CD8-positive, alpha-beta memory T cell (primary cell): ENCODE measurements at regions not wholly inside any gene's neighbourhood (a gene's known extent, or its start where the extent isn't known, plus 50 kb on each side); places are given as distances from the start of the nearest gene placed in this dataset.
"Not testable (repeated sequence)": the region's sequence is repeated elsewhere in the genome, so short reads cannot be mapped to it uniquely, and the experiment has no call there.

Experiments used
- CTCF ChIA-PET: fragments of 350-600 bp; sonication (Branson Sonifier 250); formaldehyde crosslinking; loops from one replicate; lab custom pipeline; 2021; ENCODE audit warnings: antibody characterized with exemption; lab: Charles Lee
- POLR2A ChIA-PET: fragments of 350-600 bp; sonication (Branson Sonifier 250); formaldehyde crosslinking; loops from one replicate; lab custom pipeline; 2021; ENCODE audit warnings: antibody characterized with exemption; lab: Charles Lee
- DNase-seq, 5 donors: peaks; one replicate each; pipeline versions ENCODE4 v3.0.0 to v3.0.0-alpha.2; 2020 to 2022; ENCODE audit warnings: mixed read lengths in 1 of 5
- H3K27ac ChIP-seq: one replicate; pipeline ENCODE4 v1.7.0; 2013; ENCODE audit warnings: low read depth, mild to moderate bottlenecking, low read length, moderate library complexity
- H3K27me3 ChIP-seq: 2 replicates; pipeline ENCODE4 v1.7.0; 2013; ENCODE audit warnings: low read length, mild to moderate bottlenecking; ENCODE audit not compliant: insufficient read depth, poor library complexity, severe bottlenecking
- H3K36me3 ChIP-seq: 2 replicates; pipeline ENCODE4 v1.7.0; 2013; ENCODE audit warnings: mild to moderate bottlenecking, low read length, moderate library complexity; ENCODE audit not compliant: insufficient read depth
- H3K4me1 ChIP-seq: 2 replicates; pipeline ENCODE4 v1.7.0; 2013; ENCODE audit warnings: mild to moderate bottlenecking, low read length, moderate library complexity; ENCODE audit not compliant: insufficient read depth
- H3K4me3 ChIP-seq: 2 replicates; pipeline ENCODE4 v1.7.0; 2013; ENCODE audit warnings: mild to moderate bottlenecking, low read length
- H3K9me3 ChIP-seq: 2 replicates; pipeline ENCODE4 v1.7.0; 2013; ENCODE audit warnings: mild to moderate bottlenecking, low read length
- H3K27ac Mint-ChIP-seq, 8 donors: one replicate each; pipeline ENCODE4 v1.8.0; 2020 to 2021; ENCODE audit warnings: mixed read lengths in 8 of 8, mild to moderate bottlenecking in 6 of 8, inconsistent platforms in 3 of 8, moderate library complexity in 3 of 8
- H3K27me3 Mint-ChIP-seq, 2 donors: one replicate each; pipeline ENCODE4 v1.8.0; 2020 to 2021; ENCODE audit warnings: mixed read lengths in 2 of 2, mild to moderate bottlenecking in 1 of 2, moderate library complexity in 1 of 2
- H3K36me3 Mint-ChIP-seq, 3 donors: one replicate each; pipeline ENCODE4 v1.8.0; 2020 to 2021; ENCODE audit warnings: mixed read lengths in 3 of 3, inconsistent platforms in 1 of 3, mild to moderate bottlenecking in 1 of 3
- H3K4me1 Mint-ChIP-seq, 3 donors: one replicate each; pipeline ENCODE4 v1.8.0; 2020 to 2021; ENCODE audit warnings: mixed read lengths in 3 of 3, inconsistent platforms in 1 of 3, mild to moderate bottlenecking in 1 of 3
- H3K4me3 Mint-ChIP-seq, 7 donors: one replicate each; pipeline ENCODE4 v1.8.0; 2020 to 2021; ENCODE audit warnings: mixed read lengths in 7 of 7, mild to moderate bottlenecking in 6 of 7, moderate library complexity in 4 of 7, inconsistent platforms in 2 of 7
- H3K9me3 Mint-ChIP-seq, 5 donors: one replicate each; pipeline ENCODE4 v1.8.0; 2020 to 2022; ENCODE audit warnings: mixed read lengths in 5 of 5, mild to moderate bottlenecking in 3 of 5, moderate library complexity in 2 of 5, inconsistent platforms in 1 of 5

- DNase-seq, H3K4me1 ChIP-seq, H3K36me3 ChIP-seq, H3K27ac ChIP-seq, H3K36me3 Mint-ChIP-seq, CTCF ChIA-PET, H3K9me3 ChIP-seq, H3K9me3 Mint-ChIP-seq, H3K4me3 Mint-ChIP-seq, H3K27me3 ChIP-seq, H3K4me3 ChIP-seq, H3K27ac Mint-ChIP-seq, POLR2A ChIA-PET: not testable (repeated sequence)
- peaks cover 6 to 18% of the 10 kb centered on the region in 2 donors for H3K27me3 Mint-ChIP-seq
- peaks cover 7 to 11% (median 8%) of the 10 kb centered on the region in 3 donors for H3K4me1 Mint-ChIP-seq
Measured at GRCh38 chr22:23497889-23498288, 82.2 kb downstream of the IGLL1 start.

- no peak for DNase-seq
- Histone ChIP-seq H3K9me3 (no peaks in the 10 kb centered on the region), H3K4me3 (no peak overlapping the region), H3K36me3 (no peaks in the 10 kb centered on the region), H3K4me1 (peaks cover 9% of the 10 kb centered on the region), H3K27me3 (no peaks in the 10 kb centered on the region), H3K27ac (no peak overlapping the region)
- POLR2A ChIA-PET = no interaction called here
- peak overlapping the region in 3 of 8 donors; percentile 40 to 81 (median 66) for H3K27ac Mint-ChIP-seq
- H3K27me3 Mint-ChIP-seq = peaks cover 10 to 22% of the 10 kb centered on the region in 2 donors
- H3K36me3 Mint-ChIP-seq = no peaks in the 10 kb centered on the region
- H3K4me1 Mint-ChIP-seq = peaks cover 7 to 11% (median 8%) of the 10 kb centered on the region in 3 donors
- CTCF ChIA-PET = no interaction called here
- no peaks in the 10 kb centered on the region for H3K9me3 Mint-ChIP-seq
- H3K4me3 Mint-ChIP-seq = no peak overlapping the region
Measured at GRCh38 chr22:23497016-23497885, 82.8 kb downstream of the IGLL1 start.

GRCh38 chr22:23496445-23496833 is 83.7 kb downstream of the IGLL1 start:
- Histone ChIP-seq H3K27ac (no peak overlapping the region), H3K9me3 (no peaks in the 10 kb centered on the region), H3K36me3 (no peaks in the 10 kb centered on the region), H3K4me1 (peaks cover 9% of the 10 kb centered on the region), H3K27me3 (no peaks in the 10 kb centered on the region), H3K4me3 (no peak overlapping the region)
- H3K4me1 Mint-ChIP-seq = peaks cover 7 to 11% (median 8%) of the 10 kb centered on the region in 3 donors
- DNase-seq = no peak
- POLR2A ChIA-PET = no interaction called here
- CTCF ChIA-PET = no interaction called here
- H3K27ac Mint-ChIP-seq = peak overlapping the region in 2 of 8 donors; percentile 63 to 71
- H3K9me3 Mint-ChIP-seq = no peaks in the 10 kb centered on the region
- no peak overlapping the region for H3K4me3 Mint-ChIP-seq
- H3K27me3 Mint-ChIP-seq = peaks cover 10 to 22% of the 10 kb centered on the region in 2 donors
- no peaks in the 10 kb centered on the region for H3K36me3 Mint-ChIP-seq

- POLR2A ChIA-PET = no interaction called here
- Mint-ChIP-seq H3K27me3 (peaks cover 10 to 25% of the 10 kb centered on the region in 2 donors), H3K4me1 (peaks cover 7 to 11% (median 8%) of the 10 kb centered on the region in 3 donors), H3K9me3 (no peaks in the 10 kb centered on the region), H3K4me3 (peak overlapping the region in 2 of 7 donors; percentile 44 to 45), H3K27ac (peak overlapping the region in 3 of 8 donors; percentile 36 to 96 (median 57)), H3K36me3 (no peaks in the 10 kb centered on the region)
- DNase-seq = no peak
- Histone ChIP-seq H3K4me3 (no peak overlapping the region), H3K27ac (no peak overlapping the region), H3K4me1 (peaks cover 9% of the 10 kb centered on the region), H3K9me3 (no peaks in the 10 kb centered on the region), H3K27me3 (no peaks in the 10 kb centered on the region), H3K36me3 (no peaks in the 10 kb centered on the region)
- CTCF ChIA-PET = no interaction called here
Measured at GRCh38 chr22:23495614-23496444, 84.3 kb downstream of the IGLL1 start.

DNA sequence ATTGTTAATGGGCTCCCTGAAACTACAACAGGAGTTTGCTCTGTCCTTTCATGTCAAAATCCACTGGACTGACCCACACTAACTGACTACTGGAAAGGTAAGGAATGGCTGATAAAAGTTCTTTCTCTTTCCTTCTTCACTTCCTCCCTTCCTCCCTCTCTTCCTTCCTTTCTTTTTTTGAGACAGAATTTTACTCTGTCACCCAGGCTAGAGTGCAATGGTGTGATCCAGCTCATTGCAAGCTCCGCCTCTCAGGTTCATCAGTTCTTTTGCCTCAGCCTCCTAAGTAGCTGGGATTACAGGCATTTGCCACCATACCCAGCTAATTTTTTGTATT is 85.2 kb downstream of the IGLL1 start:
- Histone ChIP-seq H3K27me3 (no peaks in the 10 kb centered on the region), H3K4me1 (peaks cover 9% of the 10 kb centered on the region), H3K27ac (no peak overlapping the region), H3K36me3 (no peaks in the 10 kb centered on the region), H3K4me3 (no peak overlapping the region), H3K9me3 (no peaks in the 10 kb centered on the region)
- H3K36me3 Mint-ChIP-seq = no peaks in the 10 kb centered on the region
- ChIA-PET CTCF (no interaction called here), POLR2A (no interaction called here)
- H3K9me3 Mint-ChIP-seq = no peaks in the 10 kb centered on the region
- H3K27ac Mint-ChIP-seq = no peak overlapping the region
- H3K4me1 Mint-ChIP-seq = peaks cover 7 to 11% (median 8%) of the 10 kb centered on the region in 3 donors
- no peak for DNase-seq
- H3K4me3 Mint-ChIP-seq = no peak overlapping the region
- H3K27me3 Mint-ChIP-seq = peaks cover 10 to 23% of the 10 kb centered on the region in 2 donors

DNA sequence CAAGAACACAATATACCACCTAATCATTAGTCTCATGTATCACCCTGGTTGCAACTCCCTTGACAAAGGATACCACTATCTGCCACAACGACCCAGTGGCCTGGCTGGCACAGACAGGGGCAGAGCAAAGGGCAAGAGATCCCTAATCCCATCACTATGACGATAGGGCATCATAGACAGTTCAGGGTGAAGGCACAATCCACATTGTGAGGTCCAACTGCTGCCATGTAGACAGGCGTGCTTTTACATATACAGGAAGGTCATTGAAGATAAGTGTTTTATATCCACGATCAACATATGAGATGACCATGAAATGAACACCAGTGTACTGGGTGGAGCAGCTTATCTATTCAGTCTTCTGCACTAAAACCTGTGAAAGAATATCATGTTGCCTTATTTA is 94.6 kb downstream of the IGLL1 start:
- H3K4me3 Mint-ChIP-seq = no peak overlapping the region
- no peak overlapping the region for H3K4me3 ChIP-seq
- no peak for DNase-seq
- no peaks in the 10 kb centered on the region for H3K9me3 Mint-ChIP-seq
- peaks cover 0 to 1% (median 0%) of the 10 kb centered on the region in 3 donors for H3K36me3 Mint-ChIP-seq
- no peak overlapping the region for H3K27ac Mint-ChIP-seq
- peaks cover 0 to 5% (median 0%) of the 10 kb centered on the region in 3 donors for H3K4me1 Mint-ChIP-seq
- H3K27me3 ChIP-seq = no peaks in the 10 kb centered on the region
- H3K4me1 ChIP-seq = no peaks in the 10 kb centered on the region
- H3K9me3 ChIP-seq = no peaks in the 10 kb centered on the region
- no peak overlapping the region for H3K27ac ChIP-seq
- H3K27me3 Mint-ChIP-seq = peaks cover 18 to 38% of the 10 kb centered on the region in 2 donors
- H3K36me3 ChIP-seq = no peaks in the 10 kb centered on the region
- ChIA-PET CTCF (no interaction called here), POLR2A (no interaction called here)

DNA sequence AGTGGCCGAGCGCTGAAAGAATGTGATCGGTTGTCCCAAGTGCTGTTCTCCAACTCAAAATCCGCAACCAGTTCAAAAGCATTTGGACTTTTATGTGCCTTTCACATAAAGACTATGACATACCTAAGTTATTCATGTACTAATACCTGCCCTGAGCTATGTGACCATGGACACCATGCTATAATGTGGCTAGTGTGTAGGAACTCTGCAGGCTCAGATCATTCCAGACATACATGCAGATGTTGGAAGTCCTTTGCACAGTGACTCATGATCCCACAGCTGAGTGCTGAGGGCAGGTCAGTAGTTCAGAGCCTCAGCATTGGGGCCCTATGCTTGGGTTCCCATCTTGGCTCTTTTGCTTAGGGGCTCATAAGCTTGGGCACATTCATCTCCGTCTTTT is 95.4 kb downstream of the IGLL1 start:
- peaks cover 0 to 5% (median 0%) of the 10 kb centered on the region in 3 donors for H3K4me1 Mint-ChIP-seq
- no peaks in the 10 kb centered on the region for H3K27me3 ChIP-seq
- no peak for DNase-seq
- peaks cover 18 to 42% of the 10 kb centered on the region in 2 donors for H3K27me3 Mint-ChIP-seq
- no peaks in the 10 kb centered on the region for H3K9me3 Mint-ChIP-seq
- ChIA-PET CTCF (no interaction called here), POLR2A (no interaction called here)
- no peaks in the 10 kb centered on the region for H3K9me3 ChIP-seq
- no peak overlapping the region for H3K27ac ChIP-seq
- peaks cover 0 to 1% (median 0%) of the 10 kb centered on the region in 3 donors for H3K36me3 Mint-ChIP-seq
- H3K36me3 ChIP-seq = no peaks in the 10 kb centered on the region
- H3K4me1 ChIP-seq = no peaks in the 10 kb centered on the region
- H3K4me3 Mint-ChIP-seq = no peak overlapping the region
- H3K27ac Mint-ChIP-seq = no peak overlapping the region
- no peak overlapping the region for H3K4me3 ChIP-seq

DNA sequence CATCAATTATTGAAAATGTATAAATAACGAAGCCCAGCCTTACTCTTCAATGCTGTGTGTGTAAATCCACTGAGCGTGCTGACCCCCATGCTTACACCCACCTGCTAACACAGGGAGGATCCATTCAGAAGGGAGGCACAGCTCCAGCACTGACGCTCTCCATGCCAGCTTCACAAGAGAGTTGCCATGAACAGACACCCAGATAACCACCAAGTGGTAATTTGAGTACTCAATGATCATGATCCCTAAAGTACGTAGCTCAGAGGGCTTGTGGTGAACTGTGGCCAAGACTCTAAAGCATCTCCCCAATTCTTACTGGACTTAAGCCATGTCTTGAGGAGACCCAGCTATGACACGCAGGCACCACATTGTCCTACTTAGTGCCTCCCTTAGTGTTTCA is 98.7 kb downstream of the IGLL1 start:
- Histone ChIP-seq H3K27ac (no peak overlapping the region), H3K9me3 (no peaks in the 10 kb centered on the region), H3K27me3 (no peaks in the 10 kb centered on the region), H3K4me1 (no peaks in the 10 kb centered on the region), H3K36me3 (no peaks in the 10 kb centered on the region), H3K4me3 (no peak overlapping the region)
- peaks cover 5 to 6% (median 5%) of the 10 kb centered on the region in 3 donors for H3K4me1 Mint-ChIP-seq
- ChIA-PET POLR2A (no interaction called here), CTCF (no interaction called here)
- H3K4me3 Mint-ChIP-seq = no peak overlapping the region
- H3K36me3 Mint-ChIP-seq = no peaks in the 10 kb centered on the region
- H3K27ac Mint-ChIP-seq = no peak overlapping the region
- DNase-seq = no peak
- peaks cover 14 to 38% of the 10 kb centered on the region in 2 donors for H3K27me3 Mint-ChIP-seq
- H3K9me3 Mint-ChIP-seq = no peaks in the 10 kb centered on the region
